Spleen (tissue), 7 donors: ENCODE measurements at regions not wholly inside any gene's neighbourhood (a gene's known extent, or its start where the extent isn't known, plus 50 kb on each side); places are given as distances from the start of the nearest gene placed in this dataset.

ENCODE experiments used
- CTCF ChIP-seq, 11 experiments: fragments of 200-600 bp in 7 of 11; fragments of 450-650 bp in 4 of 11; sonication (generic) in 4 of 11; IDR thresholded peaks in 8 of 11; conservative IDR thresholded peaks in 3 of 11; 1 replicate in 7 of 11; 2 replicates in 4 of 11; pipeline versions ENCODE4 v1.4.0 to v1.8.0; 2016 to 2021; ENCODE audit warnings: antibody characterized with exemption in 11 of 11, inconsistent platforms in 4 of 11, mild to moderate bottlenecking in 1 of 11
- POLR2A ChIP-seq, 3 donors: fragments of 450-650 bp; IDR thresholded peaks; one replicate each; pipeline ENCODE4 v1.5.1; 2017; ENCODE audit warnings: antibody characterized with exemption in 3 of 3, mild to moderate bottlenecking in 1 of 3
- POLR2AphosphoS5 ChIP-seq, 3 donors: sonication (generic); formaldehyde crosslinking; IDR thresholded peaks; one replicate each; pipeline ENCODE4 v1.5.1; 2017; ENCODE audit warnings: antibody characterized with exemption in 3 of 3
- donor health status: DM: no; HTN: no; CAD: no; lungs with moderate emphysema.
- donor health status: DM: no; HTN: no; CAD: no.
- donor health status: DM: no; HTN: no; CAD: no.

DNA sequence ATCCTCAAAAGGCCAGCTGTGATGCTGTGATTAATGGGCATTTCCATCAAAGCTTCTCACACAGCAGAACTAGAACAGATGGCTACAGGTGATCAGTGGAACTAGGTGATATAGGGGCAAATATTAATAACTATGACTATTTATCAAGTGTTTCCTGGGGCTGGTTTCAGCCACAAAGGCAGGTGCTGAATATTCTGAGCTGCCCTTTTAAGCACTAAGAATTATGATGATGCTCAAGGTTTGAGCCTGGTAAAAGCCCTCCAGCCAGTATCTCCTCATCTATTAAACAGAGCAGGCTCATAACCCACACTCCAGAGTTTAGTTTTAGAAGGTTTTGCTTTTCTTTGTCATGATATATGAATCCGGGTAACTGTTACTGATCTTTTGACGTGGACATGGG lies 129.5 kb upstream of the ACP3 start:
- no peak for TF ChIP-seq CTCF (IDR thresholded peaks at IDR 0.05 in 8 of 11, conservative IDR thresholded peaks at IDR 0.05 in 3 of 11)
- no peak for TF ChIP-seq POLR2A (IDR thresholded peaks at IDR 0.05)
- TF ChIP-seq POLR2AphosphoS5 (IDR thresholded peaks at IDR 0.05): no peak
